ENCODE measurements at regions not wholly inside any gene's neighbourhood (a gene's known extent, or its start where the extent isn't known, plus 50 kb on each side); places are given as distances from the start of the nearest gene placed in this dataset.

DNA sequence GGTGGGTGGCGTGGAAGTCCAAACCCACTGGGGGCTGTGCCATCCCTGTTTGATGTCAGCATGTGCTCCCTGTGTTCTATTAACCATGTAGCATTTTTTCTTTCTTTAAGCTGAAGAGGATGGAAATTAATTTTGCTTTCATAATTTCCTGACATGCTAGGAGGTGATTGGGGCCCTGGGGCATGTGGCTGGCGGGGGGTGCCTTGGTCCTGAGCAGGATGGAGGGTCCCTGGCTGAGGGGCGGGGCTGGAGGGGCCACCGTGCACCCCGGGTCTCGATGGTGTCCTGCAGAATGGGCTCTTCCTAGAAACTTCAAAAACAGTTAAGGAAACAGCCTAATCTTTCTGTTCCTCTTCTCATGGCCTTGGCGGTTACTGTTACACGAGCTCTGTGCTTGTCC, 69.3 kb upstream of the IRX4 start:
- TF ChIP-seq, protein P1, sequence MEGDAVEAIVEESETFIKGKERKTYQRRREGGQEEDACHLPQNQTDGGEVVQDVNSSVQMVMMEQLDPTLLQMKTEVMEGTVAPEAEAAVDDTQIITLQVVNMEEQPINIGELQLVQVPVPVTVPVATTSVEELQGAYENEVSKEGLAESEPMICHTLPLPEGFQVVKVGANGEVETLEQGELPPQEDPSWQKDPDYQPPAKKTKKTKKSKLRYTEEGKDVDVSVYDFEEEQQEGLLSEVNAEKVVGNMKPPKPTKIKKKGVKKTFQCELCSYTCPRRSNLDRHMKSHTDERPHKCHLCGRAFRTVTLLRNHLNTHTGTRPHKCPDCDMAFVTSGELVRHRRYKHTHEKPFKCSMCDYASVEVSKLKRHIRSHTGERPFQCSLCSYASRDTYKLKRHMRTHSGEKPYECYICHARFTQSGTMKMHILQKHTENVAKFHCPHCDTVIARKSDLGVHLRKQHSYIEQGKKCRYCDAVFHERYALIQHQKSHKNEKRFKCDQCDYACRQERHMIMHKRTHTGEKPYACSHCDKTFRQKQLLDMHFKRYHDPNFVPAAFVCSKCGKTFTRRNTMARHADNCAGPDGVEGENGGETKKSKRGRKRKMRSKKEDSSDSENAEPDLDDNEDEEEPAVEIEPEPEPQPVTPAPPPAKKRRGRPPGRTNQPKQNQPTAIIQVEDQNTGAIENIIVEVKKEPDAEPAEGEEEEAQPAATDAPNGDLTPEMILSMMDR (IDR thresholded peaks at IDR 0.05; ENCODE audit: insufficient read depth, low read length, missing control alignments), result no peak
- no peak for DNase-seq (ENCODE audit: low read depth, low spot score)
- CTCF ChIA-PET, result no interaction called here
- H3K4me3 ChIP-seq (ENCODE audit: low read depth, low read length), result no peak overlapping the region
- POLR2A ChIA-PET, result no interaction called here

DNA sequence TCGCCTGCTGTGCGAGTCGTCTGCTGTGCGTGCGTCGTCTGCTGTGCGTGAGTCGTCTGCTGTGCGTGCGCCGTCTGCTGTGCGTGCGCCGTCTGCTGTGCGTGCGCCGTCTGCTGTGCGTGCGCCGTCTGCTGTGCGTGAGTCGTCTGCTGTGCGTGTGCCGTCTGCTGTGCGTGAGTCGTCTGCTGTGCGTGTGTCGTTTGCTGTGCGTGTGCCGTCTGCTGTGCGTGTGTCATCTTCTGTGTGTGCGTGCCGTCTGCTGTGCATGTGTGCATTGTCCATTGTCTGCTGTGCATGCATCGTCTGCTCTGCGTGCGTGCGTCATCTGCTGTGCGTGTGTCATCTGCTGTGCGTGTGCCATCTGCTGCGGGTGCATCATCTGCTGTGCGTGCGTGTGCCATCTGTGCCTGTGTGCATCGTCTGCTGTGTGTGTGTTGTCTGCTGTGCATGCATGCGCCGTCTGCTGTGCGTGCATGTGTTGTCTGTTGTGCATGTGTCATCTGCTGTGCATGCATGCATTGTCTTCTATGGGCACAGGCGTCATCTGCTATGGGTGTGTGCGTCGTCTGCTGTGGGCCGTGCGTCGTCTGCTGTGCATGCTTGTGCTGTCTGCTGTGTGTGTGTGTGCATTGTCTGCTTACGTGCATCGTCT, 68.6 kb upstream of the IRX4 start:
- ChIA-PET POLR2A (no interaction called here), CTCF (no interaction called here)
- no peak for DNase-seq (ENCODE audit: low read depth, low spot score)
- H3K4me3 ChIP-seq (ENCODE audit: low read depth, low read length), result no peak overlapping the region
- TF ChIP-seq, protein P1 (IDR thresholded peaks at IDR 0.05; ENCODE audit: insufficient read depth, low read length, missing control alignments), result no peak

DNA sequence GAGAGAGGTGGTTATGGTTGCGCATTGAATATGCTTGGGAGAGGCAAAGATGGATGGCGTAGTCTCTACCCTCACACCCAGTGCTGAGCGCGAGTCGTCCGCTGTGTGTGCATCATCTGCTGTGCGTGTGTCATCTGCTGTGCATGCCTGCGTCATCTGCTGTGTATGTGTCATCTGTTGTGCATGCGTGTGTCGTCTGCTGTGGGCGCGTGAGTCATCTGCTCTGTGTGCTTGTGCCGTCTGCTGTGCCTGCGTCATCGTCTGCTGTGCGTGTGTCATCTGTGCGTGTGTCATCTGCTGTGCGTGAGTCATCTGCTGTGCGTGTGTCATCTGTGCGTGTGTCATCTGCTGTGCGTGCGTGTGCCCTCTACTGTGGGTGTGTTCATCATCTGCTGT, 68.0 kb upstream of the IRX4 start:
- ChIA-PET CTCF (no interaction called here), POLR2A (no interaction called here)
- TF ChIP-seq, protein P1 (IDR thresholded peaks at IDR 0.05; ENCODE audit: insufficient read depth, low read length, missing control alignments), result no peak
- H3K4me3 ChIP-seq (ENCODE audit: low read depth, low read length), result no peak overlapping the region
- DNase-seq (ENCODE audit: low read depth, low spot score), result no peak

DNA sequence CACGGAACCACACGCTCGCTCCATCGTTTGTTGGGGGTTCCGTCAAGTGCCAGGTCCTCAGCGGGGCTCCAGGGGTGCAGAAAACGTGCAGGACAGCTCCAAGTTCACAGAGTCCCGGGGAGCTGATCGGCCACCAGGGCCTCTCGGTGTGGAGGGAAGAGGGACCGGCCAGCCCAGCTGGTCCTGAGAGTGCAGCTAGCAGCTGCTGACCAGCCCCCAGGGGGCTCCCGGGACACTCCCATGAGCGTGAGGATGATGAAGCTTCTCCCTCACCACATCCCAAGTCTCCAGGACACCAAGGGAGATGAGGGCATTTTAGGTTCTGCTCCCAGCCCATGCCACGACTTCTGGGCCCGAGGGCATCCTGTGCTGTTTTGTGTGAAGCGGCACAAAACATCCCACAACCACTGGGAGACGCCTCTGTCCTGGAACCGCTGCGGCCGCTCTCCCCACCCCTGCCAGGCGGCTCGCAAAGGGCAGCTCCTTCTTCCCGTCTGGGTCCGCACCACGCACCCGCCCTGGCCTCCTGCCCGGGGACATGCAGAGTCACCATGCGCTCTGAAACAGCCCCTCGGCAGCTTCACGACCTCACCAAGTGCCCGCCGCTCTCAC, 67.5 kb upstream of the IRX4 start:
- TF ChIP-seq, protein P1 (IDR thresholded peaks at IDR 0.05; ENCODE audit: insufficient read depth, low read length, missing control alignments), result no peak
- no peak for DNase-seq (ENCODE audit: low read depth, low spot score)
- ChIA-PET CTCF (no interaction called here), POLR2A (no interaction called here)
- H3K4me3 ChIP-seq (ENCODE audit: low read depth, low read length), result no peak overlapping the region

DNA sequence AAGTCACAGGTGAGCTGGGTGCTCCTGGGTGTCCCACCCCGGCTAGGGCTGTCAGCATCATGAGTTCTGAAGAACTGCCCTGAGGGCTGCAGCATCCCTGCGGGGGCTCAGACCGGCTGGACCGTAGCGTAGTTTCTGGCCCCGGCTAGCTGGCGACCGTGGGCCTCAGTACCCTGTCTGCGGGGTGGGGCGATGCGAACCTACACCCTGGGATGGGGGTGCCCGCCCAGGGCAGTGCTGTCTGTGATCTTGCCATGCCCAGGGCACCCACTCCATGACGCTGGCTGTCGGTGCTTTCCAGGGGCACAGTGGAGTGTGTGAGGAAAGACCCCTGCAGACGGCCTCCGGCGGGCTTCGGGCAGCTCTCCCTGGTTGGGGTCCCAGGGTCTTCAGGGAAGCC, 66.5 kb upstream of the IRX4 start:
- TF ChIP-seq, protein P1 (IDR thresholded peaks at IDR 0.05; ENCODE audit: insufficient read depth, low read length, missing control alignments), result no peak
- CTCF ChIA-PET, result no interaction called here
- POLR2A ChIA-PET, result no interaction called here
- no peak overlapping the region for H3K4me3 ChIP-seq (ENCODE audit: low read depth, low read length)
- DNase-seq (ENCODE audit: low read depth, low spot score), result no peak

DNA sequence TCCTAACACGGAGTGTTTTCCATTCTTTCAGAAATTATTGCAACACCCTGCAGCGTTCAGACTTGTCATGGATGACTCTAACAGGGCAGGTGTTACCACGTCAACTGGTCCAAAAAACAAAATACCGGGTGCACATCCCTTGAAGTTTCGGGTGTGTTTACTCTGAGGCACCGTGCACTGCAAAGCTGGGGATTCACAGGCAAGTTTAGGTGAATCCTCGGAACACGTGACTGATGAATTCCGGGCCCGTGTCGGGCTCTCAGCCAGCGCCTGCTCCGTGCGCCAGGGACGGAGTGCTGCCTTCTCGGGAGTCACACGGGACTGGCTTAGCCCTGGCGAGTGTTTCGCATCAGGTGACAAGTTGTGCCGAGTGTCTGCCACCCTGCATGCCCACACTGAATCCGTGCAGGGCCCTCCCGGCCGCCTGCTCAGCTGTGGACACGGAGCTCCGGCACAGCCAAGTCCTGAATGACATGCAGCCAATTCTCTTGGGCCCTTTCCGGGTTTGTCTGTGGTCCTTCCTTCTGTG, 66.0 kb upstream of the IRX4 start:
- no peak for DNase-seq (ENCODE audit: low read depth, low spot score)
- ChIA-PET POLR2A (no interaction called here), CTCF (no interaction called here)
- TF ChIP-seq, protein P1 (IDR thresholded peaks at IDR 0.05; ENCODE audit: insufficient read depth, low read length, missing control alignments), result no peak
- no peak overlapping the region for H3K4me3 ChIP-seq (ENCODE audit: low read depth, low read length)
